22Rv1 (cell line): ENCODE measurements at regions not wholly inside any gene's neighbourhood (a gene's known extent, or its start where the extent isn't known, plus 50 kb on each side); places are given as distances from the start of the nearest gene placed in this dataset.

Experiments used
- CTCF ChIP-seq: fragments of 450-650 bp; IDR thresholded peaks from 2 replicates; pipeline ENCODE4 v1.5.1; 2017; ENCODE audit warnings: mild to moderate bottlenecking
- ZFX ChIP-seq: fragments of 450-650 bp; IDR thresholded peaks from 2 replicates; pipeline ENCODE4 v1.6.1; 2017; ENCODE audit warnings: antibody characterized with exemption, borderline replicate concordance

- TF ChIP-seq CTCF (no peak), ZFX (no peak)
These were observed 177.5 kb downstream of the RBM43 start for GRCh38 chr2:151083856-151084795.
